HG03521 (cell line): ENCODE measurements at regions not wholly inside any gene's neighbourhood (a gene's known extent, or its start where the extent isn't known, plus 50 kb on each side); places are given as distances from the start of the nearest gene placed in this dataset.

ENCODE experiments used
- ATAC-seq: cut with Tn5 transposase; IDR thresholded peaks from one replicate; pipeline ENCODE4 v1.9.1; 2021; ENCODE audit warnings: mild to moderate bottlenecking, moderate library complexity; ENCODE audit not compliant: unreplicated experiment

DNA sequence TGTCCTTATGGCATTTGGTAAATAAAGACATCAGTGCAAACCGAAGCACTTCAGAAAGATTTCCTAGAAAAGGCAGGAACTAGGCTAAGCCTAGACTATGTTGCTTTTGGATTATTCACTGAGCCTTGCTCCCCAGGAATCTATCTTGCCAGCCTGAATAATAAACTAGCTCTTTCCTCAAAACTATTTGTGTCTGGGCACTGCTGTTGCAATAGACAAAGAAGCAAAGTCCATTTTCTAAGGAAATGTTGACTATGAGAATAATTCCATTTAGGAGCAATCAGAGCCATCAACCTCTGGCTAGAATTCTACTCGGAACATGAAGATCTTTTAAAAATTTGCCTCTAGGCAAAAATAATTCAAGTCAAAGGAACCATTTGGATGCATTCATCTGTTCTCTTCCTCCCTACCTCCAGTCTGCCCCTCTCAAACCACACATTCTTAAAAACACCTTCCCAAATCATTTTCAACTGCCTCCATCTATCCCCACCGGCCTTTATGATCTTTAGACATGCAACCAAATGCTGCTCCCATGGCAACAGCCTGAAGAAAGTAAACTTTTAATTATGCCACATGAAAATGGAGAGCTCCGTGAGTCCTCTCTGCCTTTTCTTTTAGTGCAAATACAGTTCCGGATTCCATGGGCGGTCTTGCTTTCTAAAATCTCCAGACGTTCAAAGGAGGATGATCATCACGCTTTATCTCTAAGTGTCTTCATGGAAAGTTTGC lies 61.5 kb upstream of the FZD10 start:
- ATAC-seq: no peak

DNA sequence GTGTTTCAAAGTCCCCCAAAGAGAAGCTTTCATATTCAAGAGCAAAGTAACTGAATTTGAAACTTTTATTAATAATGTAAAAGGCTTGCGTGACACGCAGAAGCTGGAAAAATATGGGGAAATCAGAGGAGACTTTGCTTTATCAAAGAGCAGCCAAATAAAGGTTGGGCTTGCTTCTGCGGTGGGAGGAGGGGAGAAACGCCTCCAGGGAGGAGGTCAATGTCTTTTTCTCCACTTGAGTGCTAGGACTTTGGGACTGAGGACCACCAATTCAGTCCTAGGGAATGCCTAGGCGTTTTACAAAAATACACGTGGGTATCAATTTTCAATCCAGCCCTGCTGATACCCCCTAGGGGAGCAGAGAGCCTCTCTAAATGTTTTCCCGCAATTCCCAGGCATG lies 60.9 kb upstream of the FZD10 start:
- no peak for ATAC-seq

DNA sequence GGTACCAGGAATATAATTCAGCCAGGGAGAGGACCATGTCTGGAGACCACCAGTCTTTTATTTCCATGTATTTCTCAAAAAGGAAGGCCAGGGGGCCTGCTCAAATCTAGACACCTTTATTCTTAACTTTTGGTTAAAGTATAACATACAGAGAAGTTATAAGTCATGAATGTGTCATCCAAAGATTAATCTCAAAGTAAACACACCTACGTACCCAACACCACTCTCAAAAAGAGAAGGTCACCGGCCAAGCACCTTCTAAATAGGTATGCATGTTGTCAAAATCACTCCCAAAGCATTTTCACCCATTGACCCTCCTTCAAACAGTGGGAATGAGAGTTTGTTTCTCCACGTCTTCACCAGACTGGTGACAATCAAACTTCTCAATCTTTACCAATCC lies 60.0 kb upstream of the FZD10 start:
- no peak for ATAC-seq

DNA sequence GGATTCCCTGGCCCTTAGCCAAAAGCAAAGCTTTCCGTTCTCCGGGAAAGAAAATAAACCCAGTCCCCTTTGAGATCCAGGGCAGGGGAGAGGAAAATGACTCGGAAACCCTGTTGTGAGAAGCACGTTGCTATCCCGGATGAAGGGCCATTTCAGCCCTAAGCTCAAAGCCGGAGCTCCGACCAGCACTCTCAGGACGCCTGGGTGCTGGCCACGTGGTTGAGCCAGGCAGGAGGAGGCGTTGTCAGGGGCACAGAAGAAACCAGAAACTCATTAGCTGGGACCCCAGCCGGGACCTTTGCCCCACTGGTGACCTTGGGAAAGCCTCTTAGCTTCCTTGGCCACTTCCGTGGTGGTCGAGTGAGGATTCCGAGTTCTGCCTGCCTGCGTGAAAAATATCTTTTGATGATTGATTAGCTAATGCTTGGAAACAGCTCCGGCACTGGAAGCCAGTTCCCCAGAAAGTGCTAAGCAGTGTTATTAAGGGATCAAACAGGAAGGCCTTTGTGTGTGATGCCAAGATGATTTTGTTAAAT lies 57.6 kb upstream of the FZD10 start:
- no peak for ATAC-seq

DNA sequence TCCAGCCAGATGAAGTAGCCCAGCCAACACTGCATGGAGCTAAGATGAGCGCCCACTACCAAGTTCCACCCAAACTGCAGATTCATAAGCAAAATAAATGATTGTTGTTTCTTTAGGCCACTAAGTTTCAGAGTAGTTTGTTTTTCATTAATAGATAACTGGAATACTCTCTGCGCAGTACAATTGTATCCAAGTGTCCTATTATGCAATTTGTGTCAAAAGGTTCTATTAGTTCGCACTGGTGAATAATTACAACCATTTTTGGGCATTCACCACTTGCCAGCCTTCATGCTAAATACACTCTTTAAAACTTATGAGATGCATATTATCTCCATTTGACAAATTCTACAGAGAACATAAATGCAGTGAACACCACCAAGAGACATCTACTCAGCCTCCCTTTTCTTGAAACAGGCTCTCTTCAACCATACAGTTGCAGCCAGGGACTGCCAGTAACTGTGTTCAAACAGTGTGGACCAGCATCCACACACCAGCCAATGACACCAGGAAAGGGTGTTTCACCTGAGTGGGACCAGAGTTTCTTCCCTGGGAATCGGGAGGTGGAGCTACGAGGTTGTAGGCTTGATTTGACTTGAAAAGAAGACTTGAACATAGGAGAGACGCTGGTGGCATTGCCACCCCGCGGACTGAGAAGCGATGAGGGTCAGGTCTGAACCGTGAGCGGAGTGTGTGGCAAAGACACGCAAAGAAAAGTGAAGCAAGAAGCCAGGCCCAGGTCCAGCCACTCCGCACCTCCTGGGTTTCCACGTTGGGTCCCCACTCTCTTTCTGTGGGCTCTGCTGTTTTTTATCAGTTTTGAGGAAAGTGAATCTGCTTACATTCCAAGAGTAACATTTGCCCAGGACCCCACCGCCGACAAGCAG lies 53.0 kb upstream of the FZD10 start:
- ATAC-seq: no peak

DNA sequence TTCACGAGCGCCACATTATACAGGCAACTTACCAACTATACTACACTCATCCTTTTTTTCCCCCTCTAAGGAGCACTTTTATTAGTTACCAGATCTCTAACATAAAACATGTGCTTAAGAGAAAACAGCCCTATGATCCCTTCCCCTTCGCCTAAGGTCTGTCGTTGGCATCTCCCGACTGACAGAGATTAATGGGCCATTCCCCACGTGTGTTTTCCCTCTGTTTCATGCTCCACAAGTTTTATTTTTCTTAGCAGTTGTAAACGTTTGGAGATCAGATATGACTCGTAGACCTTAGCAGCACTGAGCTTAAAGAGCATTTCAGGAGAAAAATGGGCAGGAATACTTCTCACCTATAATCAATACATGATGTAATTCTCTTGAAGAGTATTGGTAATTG lies 51.4 kb upstream of the FZD10 start:
- no peak for ATAC-seq

DNA sequence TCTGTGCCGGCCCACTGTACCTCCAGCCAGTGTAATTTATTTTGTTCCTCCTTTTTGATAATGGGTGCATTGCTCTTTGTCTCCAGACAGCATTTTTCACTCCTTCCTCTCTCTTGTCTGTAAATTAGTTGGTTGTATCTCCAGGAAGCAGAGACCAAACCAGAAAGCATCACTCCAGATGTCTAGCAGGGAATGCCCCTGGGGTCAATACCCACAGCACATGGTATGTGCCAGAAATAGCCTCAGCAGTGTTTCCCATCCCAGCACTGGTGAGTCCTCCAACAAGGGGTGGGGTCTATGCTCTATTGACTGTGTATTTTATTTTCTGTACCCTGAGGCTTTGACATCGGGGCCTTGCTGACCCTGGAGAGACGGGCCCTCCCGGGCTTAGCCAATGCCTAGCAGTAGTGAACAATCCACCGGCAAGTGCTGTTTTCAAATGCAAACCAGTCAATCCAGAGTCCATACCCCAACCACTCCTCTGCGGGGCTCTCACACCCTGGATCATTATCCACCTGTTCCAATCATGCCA lies 50.2 kb upstream of the FZD10 start:
- ATAC-seq: no peak
